AG04450 (cell line): ENCODE measurements at regions not wholly inside any gene's neighbourhood (a gene's known extent, or its start where the extent isn't known, plus 50 kb on each side); places are given as distances from the start of the nearest gene placed in this dataset.

Experiments
- CTCF ChIA-PET: fragments of 300-600, 350-600 bp; formaldehyde crosslinking; extraction: SDS; loops from one replicate; lab custom pipeline; 2022; ENCODE audit warnings: antibody characterized with exemption, inconsistent platforms; lab: Charles Lee
- POLR2A ChIA-PET: fragments of 350-600 bp; formaldehyde crosslinking; extraction: SDS; loops from one replicate; lab custom pipeline; 2021; ENCODE audit warnings: antibody characterized with exemption, inconsistent platforms; lab: Yijun Ruan, JAX
- DNase-seq: peaks from one replicate; pipeline ENCODE4 v3.0.0-alpha.2; 2011; ENCODE audit warnings: low read depth, low spot score
- H3K27ac ChIP-seq: one replicate; pipeline ENCODE4 v1.5.1; 2012; ENCODE audit warnings: low read depth, low read length, control low read depth
- H3K27me3 ChIP-seq: one replicate; pipeline ENCODE4 v1.6.0; 2012; ENCODE audit warnings: low read length; ENCODE audit not compliant: control insufficient read depth, insufficient read depth
- H3K4me3 ChIP-seq: 2 replicates; pipeline ENCODE4 v1.5.1; 2011; ENCODE audit warnings: mild to moderate bottlenecking, low read depth, low read length, control low read depth
- H3K9me3 ChIP-seq: 2 replicates; pipeline ENCODE4 v1.5.1; 2012; ENCODE audit warnings: low read length; ENCODE audit not compliant: control insufficient read depth, insufficient read depth
- TF ChIP-seq, protein P1 (sequence below): IDR thresholded peaks from 2 replicates; pipeline ENCODE4 v1.5.1; 2011; ENCODE audit warnings: low read depth, low read length, control low read depth, inconsistent platforms

DNA sequence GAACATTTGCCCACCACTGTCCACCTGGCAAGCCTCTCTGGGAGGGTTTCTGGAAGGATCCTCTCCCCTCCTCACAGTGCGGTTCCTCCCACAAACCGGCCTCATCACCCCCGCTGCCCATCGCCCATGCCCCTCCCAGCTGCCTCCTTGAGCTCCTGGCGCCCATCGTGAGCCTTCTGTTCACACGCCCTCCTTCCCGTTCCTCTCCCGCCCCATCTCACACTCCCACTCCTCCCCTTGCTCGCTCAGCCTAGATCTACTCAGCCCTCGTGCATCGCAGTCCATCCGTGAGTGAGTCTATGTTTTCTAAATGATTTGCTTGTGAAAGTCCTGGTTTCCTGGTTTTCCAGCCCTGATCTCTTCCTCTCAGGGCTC, 119.1 kb upstream of the C1orf174 start:
- Histone ChIP-seq H3K4me3 (no peak overlapping the region), H3K27ac (no peak overlapping the region), H3K27me3 (no peaks in the 10 kb centered on the region), H3K9me3 (peaks cover 72% of the 10 kb centered on the region)
- DNase-seq: no peak
- TF ChIP-seq, protein P1, sequence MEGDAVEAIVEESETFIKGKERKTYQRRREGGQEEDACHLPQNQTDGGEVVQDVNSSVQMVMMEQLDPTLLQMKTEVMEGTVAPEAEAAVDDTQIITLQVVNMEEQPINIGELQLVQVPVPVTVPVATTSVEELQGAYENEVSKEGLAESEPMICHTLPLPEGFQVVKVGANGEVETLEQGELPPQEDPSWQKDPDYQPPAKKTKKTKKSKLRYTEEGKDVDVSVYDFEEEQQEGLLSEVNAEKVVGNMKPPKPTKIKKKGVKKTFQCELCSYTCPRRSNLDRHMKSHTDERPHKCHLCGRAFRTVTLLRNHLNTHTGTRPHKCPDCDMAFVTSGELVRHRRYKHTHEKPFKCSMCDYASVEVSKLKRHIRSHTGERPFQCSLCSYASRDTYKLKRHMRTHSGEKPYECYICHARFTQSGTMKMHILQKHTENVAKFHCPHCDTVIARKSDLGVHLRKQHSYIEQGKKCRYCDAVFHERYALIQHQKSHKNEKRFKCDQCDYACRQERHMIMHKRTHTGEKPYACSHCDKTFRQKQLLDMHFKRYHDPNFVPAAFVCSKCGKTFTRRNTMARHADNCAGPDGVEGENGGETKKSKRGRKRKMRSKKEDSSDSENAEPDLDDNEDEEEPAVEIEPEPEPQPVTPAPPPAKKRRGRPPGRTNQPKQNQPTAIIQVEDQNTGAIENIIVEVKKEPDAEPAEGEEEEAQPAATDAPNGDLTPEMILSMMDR: no peak
- CTCF ChIA-PET: no interaction called here
- POLR2A ChIA-PET: no interaction called here

DNA sequence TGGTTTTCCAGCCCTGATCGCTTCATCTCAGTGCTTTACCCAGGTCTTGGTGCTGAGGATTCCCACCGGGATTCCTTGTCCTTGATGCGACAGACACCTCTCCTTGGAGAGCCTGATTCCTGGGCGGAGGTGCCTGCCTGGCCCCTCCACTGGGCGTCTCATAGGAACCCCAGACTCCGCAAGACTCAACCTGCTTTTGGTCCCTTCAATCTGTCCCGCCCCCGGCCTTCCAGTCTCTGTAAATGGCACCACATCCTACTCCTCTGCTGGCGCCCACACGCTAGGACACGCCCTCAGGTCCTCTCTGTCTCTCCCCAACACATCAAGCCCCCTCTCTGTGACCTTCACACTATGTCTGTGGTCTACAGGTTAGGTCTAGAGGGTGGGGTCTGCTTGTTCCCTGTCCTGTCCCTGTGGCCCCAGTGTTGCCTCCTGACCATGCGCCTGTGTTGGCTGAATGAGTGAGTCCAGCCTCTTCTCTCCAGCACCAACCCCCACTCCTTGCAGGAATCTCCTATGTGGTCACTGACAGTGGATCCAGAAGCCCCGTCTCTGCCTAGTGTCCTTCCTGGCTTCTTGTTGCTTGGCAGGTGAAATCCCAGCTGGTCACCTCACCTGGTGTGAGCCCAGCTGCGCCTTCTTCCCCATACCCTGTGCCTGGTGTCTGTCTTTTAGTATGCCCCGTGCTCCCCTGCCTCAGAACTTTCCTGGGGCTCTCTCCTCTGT, 119.7 kb upstream of the C1orf174 start:
- ChIA-PET CTCF (no interaction called here), POLR2A (no interaction called here)
- H3K9me3 ChIP-seq: peaks cover 76% of the 10 kb centered on the region
- H3K27ac ChIP-seq: no peak overlapping the region
- H3K4me3 ChIP-seq: no peak overlapping the region
- TF ChIP-seq, protein P1: no peak
- H3K27me3 ChIP-seq: no peaks in the 10 kb centered on the region
- DNase-seq: no peak

DNA sequence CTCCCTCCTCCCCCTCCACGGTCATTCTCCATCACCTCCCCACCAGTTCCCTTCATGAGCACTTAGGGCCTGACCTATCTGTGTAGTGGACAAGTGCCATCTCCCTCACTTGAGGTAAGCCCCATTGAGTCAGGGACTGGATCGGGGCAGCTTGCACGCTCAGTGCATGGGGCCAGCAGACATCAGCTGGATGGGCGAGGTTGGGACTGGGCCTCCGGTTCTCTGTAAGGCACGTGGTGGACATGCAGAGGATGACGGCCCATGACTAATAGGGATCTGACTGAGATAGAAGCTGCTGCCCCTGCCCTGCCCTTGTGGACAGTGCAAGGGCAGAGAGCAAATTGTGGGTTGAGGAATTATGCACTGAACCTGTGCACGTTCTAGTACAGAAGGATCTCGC, 120.4 kb upstream of the C1orf174 start:
- TF ChIP-seq, protein P1: no peak
- Histone ChIP-seq H3K27me3 (no peaks in the 10 kb centered on the region), H3K27ac (no peak overlapping the region), H3K9me3 (peaks cover 72% of the 10 kb centered on the region), H3K4me3 (no peak overlapping the region)
- no peak for DNase-seq
- POLR2A ChIA-PET: no interaction called here
- CTCF ChIA-PET: interaction anchor here (0.6 kb wide), 1 partner anchor 73 kb away, joined by 6 read pairs; no protein-coding TSS in a partner anchor

DNA sequence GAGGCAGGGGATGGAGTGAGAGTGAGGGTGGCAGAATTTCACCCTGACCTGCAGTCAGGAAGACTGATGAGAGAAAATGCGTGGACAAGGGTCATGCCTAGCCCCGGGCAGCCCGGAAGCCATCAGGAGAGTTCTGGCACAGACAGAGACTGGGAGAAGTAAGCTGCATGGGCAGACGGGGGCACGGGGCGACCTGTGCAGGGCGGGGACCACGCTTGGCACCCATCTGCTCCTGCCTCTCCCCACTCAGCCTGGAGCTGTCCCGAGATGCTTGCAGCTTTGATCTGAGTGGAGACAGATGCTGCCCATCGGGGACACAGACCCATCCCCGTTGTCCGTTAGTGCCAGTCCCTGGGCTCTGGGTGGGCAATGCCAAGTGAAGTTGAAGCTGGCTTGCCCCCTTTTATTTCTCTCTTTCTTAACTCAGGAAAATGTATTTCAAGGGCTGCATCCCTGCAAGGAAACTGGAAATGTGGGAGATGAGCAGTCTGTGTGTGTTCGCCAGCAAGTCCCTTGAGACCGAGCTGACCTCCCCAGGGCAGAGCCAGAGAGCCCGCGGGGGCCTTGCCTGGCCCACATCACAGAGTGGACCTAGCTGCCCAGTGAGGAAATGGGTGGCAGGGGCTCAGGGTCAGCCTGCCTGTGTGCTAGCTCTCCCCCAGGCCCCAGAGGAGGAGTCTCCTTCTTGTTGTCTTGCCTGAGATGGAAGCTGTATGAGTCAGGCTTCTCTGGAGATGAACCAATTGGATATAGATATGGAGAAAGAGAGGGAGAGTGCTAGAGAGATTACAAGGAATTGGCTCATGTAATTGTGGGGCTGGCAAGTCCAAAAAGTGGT, 121.3 kb upstream of the C1orf174 start:
- POLR2A ChIA-PET: no interaction called here
- H3K9me3 ChIP-seq: peaks cover 73% of the 10 kb centered on the region
- DNase-seq: no peak
- TF ChIP-seq, protein P1: no peak
- CTCF ChIA-PET: interaction anchor here (0.6 kb wide), 1 partner anchor 74 kb away, joined by 6 read pairs; no protein-coding TSS in a partner anchor
- no peak overlapping the region for H3K27ac ChIP-seq
- no peak overlapping the region for H3K4me3 ChIP-seq
- no peaks in the 10 kb centered on the region for H3K27me3 ChIP-seq

DNA sequence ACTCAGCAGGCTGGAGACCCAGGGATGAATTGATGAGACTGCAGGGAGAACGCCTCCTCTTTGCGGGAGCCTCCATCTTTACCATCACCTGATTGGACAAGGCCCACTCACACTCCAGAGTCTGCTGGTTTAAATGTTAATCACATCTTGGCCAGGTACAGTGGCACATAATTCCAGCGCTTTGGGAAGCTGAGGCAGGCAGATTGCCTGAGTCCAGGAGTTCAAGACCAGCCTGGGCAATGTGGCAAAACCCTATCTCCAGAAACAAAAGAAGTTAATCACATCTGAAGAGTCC, 121.8 kb upstream of the C1orf174 start:
- no peak for DNase-seq
- H3K27me3 ChIP-seq: no peaks in the 10 kb centered on the region
- H3K9me3 ChIP-seq: peaks cover 75% of the 10 kb centered on the region
- CTCF ChIA-PET: no interaction called here
- POLR2A ChIA-PET: no interaction called here
- no peak overlapping the region for H3K4me3 ChIP-seq
- H3K27ac ChIP-seq: no peak overlapping the region
- TF ChIP-seq, protein P1: no peak
